Renal cortical epithelial cell (primary cell): ENCODE measurements at regions not wholly inside any gene's neighbourhood (a gene's known extent, or its start where the extent isn't known, plus 50 kb on each side); places are given as distances from the start of the nearest gene placed in this dataset.
"Not testable (repeated sequence)": the region's sequence is repeated elsewhere in the genome, so short reads cannot be mapped to it uniquely, and the experiment has no call there.

ENCODE experiments used
- DNase-seq: peaks from one replicate; pipeline ENCODE4 v3.0.0-alpha.2; 2011; ENCODE audit warnings: low read depth

DNA sequence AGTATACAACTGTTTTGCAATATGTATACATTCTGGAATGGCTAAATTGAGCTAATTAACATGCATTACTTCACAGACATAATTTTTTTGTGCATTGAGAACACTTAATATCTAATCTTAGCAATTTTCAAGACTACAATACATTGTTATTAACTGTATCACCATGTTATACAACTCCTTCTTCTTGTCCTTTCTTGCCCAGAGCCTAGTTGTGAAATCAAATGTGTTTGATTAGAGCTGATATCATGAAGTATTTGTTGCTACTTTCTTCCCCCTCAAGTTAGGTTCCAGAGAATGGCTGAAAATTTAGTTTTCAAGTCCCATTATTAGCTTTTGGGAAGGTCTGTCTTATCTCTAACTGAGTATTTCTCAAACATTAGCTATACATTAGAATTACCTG, 607.8 kb downstream of the PSAT1 start:
- no peak for DNase-seq

DNA sequence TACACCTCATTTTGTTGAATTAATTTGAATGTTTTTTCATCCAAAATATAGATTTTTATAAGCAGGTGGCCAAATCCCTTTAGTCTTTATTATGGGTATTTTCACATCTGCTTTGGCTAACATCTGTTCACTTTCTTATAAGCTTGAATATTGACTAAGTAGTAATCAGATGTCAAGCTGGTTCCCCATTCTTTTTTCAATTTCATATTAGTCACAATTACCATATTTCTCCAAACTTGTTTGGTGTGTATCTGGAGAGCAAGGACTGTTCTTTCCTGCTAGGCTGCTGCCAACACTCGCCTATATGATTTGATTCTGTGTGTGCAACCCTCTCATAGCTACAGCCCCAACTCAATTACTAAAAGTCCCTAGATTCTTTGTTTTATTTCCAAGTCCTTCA, 608.5 kb downstream of the PSAT1 start:
- DNase-seq = no peak

DNA sequence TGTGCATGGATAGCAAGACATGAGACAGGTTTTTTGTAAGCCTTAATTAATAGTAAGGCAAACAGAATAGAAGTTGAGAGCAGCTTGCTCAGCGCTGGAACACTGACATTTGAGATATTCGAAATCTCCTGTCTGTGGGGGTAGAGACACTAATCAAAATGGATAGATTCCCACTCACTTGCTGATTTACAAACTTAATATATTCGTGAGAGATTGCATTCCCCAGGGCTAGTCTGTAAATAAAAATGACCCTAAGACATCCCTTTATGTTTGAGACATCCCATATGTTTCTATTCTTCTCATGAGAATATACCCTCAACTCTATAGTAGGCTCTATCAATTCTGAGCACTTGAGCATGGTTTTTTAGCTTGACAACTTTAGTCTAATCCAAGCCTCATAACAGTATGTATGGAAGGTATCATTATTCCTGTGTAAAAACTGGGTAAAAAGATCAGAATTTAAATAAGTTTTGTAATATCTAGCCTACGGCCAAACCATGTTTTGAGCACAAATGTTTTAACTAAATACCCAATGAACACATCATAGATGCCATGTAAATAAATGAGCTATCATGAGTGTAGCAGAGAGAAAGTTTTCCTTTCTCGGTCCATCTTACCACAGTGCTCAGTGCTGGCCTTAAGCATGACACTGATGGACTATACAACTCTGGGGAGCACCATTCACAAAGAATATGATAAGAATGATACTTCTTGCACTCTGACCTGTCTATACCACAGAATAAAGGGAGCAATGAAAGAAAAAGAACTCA, 609.2 kb downstream of the PSAT1 start:
- DNase-seq = no peak

DNA sequence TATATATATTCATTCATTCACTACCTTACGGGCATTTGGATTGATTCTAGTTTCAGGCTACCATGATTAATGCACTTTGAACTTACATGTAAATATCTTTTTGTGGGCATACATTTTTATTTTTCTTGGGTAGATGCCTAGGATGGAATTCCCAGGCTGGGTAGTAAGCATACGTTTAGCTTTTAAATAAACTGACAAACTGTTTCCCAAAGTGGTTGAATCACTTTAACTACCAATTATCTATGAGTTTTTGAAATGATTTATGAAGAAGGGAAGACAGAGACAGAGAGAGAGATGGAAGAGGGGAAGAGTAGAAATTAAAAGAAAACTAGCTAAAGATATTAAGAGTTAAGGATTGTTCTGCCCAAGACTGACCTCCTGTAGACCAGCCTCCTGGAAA, 612.6 kb downstream of the PSAT1 start:
- no peak for DNase-seq

DNA sequence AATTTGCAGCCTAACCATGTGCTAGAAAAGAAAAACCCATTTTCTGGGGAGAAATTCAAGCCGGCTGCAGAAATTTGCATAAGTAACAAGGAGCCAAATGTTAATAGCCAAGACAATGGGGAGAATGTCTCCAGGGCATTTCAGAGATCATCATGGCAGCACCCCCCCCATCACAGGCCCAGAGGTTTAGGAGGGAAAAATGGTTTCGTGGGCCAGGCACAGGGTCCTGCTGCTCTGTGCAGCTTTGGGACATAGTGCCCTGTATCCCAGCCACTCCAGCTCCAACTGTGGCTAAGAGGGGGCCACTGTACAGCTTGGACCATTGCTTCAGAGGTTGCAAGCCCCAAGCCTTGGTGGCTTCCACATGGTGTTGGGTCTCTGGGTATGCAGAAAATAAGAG, 620.0 kb downstream of the PSAT1 start:
- DNase-seq = not testable (repeated sequence)

DNA sequence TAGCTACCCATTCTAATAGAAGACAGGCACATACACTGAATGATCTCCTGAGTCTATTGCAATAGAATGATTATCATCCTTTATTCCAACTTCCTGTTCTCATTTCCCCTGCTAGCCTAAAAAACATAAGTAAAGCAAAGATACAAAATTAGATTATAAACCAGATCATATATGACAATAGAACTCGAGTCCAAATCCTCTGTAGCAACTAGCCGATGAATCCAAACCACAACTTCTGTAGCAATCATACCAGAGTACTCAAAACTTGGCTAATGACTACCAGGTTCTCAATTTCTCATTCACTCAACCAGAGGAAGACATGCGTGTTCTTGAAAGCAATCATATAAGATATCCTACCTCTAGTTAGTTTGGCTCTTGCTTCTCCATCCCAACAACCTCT, 622.1 kb downstream of the PSAT1 start:
- no peak for DNase-seq

DNA sequence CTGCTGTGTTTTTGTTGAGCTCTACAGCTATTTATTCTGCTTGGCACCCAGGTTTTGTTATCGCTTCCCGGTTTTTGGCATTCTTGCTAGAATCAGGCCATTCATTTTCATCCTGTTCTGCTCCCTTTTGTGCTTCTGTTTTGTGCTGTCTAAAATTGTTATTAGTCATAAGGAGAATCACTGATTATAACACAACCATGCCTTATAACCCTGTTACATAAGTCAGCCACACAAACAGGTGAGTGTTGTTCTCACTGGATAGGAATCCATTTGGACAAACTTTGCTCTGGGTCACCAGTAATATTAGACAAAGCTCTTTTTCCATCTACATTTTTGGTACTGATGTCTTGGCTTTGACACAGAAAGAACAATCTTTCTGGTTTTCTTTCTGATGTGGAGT, 622.8 kb downstream of the PSAT1 start:
- peak; percentile 3 for DNase-seq

DNA sequence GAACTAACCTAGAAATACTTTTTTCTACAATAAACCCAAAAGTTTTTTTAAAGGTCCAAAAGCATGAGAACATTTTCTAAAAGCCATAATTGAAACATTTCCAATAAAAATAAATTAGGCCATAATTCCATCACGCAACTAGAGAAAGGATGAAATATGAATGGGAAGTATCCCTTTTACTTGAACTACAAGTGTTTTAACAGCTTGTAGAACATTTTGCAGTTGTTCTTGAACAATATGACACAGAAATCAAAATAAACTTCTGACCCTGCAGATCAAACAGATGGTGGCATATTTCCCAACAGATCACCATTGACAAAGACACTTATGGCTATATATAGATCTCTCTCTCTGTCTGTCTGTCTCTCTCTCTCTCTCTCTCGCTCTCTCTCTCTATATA, 624.4 kb downstream of the PSAT1 start:
- DNase-seq = no peak

DNA sequence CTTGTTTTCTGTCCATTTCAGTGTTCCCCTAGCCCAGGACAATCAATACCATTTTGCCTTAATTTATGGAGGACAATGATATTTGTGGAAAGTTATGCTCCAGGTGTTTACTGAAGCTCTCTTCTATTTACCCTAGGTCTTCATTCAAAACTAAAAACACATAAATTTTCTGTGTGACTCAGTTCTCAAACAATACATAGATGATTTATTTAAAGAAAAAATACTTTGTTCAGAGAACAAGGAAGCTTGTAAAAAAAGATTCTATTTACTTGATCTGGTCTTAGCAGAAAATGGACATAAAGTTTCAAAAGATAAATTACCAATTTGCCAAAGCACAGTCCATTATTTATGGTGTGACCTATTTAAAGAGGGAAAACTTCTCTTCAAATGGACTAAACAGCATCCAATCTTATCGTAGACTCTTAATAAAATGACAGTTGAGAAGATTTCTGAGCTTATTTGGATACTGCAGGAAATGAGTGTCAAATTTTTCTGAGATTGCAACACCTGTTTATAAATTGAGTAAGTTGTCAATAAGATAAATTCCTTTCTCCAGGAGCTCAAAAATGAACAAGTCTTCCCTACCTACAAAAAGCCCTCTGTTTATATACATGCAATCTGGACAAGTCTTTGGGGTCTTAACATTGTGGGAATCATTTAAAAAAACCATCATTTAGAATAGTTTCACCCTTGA, 627.2 kb downstream of the PSAT1 start:
- no peak for DNase-seq

DNA sequence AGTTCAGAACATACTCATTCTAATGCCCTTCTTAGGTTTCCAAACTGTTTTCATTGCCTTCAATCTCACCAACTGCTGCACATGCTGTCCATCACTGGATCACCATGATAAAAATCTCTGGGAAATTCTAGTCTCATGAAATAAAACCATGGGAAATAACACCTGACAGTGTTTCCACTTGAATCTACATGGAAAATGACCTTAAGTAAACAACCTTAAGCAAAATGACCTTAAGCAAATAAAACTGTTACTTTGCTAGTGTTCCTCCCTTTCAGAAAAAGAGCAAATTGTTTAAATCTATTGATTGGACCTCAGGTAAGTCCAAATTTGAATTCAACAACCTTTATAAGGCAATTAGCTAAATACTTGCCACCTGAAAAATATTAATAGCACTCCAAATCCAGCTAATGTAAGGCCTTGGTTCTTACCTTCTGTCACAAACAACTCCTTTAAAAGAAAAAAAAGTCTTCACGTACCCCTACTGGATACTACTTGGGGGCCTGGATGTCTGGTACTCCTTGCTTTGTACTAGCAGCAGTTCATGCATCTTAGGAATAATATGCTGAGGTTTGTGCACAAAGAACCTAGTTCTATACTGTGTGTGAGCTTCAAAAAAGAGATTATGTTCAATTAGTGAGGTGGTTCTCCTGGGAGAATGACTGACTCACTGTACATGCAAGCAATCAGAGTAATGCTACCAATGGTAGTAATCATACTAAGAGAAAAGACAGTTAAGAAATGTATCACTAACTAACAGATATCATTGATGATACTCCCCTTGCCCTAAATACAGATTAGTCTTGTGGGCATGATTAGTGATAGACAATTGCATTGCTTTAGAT, 630.4 kb downstream of the PSAT1 start:
- peak; percentile 4 for DNase-seq

DNA sequence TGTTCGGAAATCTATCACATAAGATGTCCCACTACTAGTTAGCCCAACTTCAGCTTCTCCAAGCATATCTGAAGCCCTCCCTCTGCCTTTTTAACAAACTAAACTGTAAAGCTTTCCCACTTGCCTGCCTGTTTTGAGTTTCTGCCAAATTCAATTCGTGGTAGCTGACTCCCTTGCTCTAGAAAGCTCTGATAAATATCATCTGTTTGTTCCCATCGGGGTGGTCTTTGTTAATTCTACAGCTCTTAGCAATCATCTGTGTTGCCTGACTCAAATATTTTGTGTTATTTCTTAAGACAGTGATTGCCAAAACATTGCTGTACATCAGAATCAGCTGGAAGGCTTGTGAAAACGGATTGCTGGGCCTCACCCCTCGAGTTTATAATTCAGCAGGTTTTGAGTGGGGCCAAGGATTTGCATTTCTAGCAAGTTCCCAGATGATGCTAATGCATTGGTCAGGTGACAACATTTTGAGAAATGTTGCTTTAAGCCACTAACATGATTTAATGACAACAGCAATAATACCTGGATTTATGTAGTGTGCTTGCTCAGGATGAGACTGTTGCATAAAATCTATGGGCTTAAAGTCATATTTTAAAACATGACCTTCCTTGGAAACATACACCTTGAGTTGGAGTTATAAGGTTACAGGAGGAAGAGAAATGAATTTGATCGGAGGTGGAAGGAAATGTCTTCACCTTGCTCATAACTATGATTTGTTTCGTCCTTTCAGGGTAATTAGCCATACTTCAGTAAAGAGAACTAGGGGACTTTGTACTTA, 631.9 kb downstream of the PSAT1 start:
- DNase-seq = no peak

DNA sequence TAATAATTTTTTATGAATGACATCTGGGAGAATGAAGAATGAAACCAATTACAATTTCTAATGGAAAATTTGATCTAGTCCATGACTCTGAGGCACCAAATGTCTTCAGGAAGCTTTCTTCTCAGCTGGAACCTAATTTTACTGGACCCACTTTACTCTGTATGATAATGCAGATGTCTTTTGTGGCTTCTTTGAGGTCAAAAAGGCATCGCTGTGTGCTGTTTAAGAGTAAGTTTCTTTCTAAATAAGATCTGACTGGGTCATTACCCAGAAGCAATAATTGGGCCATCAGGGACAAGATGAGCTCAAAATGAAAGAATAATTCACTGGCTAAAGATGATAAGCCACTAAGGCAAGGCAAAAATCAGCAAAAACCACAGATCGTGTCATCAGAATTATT, 633.4 kb downstream of the PSAT1 start:
- no peak for DNase-seq

DNA sequence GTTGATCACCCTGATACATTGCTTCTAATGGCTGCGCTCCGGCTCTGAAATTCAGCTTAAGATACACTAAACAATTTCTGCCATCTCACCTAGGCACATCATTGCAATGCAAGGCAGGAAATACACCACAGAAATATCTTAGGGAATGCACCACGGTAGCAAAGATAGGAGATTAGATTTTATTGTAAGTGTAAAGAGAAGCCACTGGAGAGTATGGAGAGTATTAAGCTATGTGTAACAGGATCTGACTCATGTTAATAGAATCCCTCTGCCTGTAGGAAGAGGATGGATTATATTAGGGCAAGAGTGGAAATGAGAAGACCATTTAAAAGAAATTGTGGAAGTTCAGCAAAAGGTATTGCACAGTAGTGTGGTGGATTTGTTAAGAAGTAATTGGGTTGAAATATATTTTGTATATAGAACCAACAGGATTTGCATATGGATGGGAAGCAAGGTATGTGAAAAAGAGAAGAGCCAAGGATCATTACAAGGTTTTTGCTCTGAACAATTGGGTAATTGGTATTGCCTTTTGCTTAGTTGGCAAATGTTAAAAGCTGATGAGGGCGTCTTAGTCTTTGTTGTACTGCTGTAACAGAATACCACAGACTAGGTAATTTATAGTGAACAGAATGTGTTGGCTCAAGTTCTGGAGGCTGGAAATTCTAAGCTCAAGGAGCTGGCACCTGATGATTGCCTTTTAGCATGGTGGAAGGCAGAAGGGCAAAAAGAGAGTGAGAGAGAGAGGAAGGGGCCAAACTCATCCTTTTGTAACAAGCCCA, 636.1 kb downstream of the PSAT1 start:
- DNase-seq = peak; percentile 80

DNA sequence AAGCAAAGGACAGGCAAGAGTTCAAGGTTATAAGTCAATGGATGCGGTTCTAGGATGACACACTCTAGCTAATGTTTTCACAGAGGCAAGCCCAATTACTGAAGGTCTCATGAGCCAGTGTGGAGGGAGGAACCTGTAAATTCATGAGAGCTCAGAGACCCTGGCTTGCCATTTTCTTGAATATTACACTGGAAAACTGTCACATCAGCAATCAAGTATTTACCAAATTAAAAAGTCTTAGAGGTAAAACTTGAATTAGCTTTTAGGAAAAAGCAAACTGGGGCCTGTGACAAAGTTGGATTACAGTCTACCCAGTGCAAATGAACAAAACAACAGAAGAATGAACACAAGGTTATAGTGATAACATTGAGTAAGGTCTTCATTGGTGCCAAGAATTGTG, 636.9 kb upstream of the TLE4 start:
- DNase-seq = no peak

DNA sequence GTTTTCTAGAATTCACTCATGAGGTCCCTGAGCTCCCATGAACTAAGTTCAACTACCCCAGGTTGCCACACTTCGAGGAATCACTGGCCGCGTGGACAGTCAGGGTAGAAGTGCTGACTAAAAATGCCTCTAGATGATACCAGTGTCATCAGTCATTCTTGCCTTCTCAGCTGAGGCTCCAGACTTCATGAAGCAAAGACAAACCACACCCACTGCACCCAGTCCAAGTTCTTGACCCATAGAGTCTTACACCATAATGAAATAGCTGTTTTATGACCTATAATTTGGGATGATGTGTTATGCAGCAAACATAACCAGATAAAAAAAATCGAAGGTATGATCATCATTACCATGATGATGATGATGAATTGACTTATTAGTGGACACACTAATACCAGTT, 632.9 kb upstream of the TLE4 start:
- DNase-seq = no peak

DNA sequence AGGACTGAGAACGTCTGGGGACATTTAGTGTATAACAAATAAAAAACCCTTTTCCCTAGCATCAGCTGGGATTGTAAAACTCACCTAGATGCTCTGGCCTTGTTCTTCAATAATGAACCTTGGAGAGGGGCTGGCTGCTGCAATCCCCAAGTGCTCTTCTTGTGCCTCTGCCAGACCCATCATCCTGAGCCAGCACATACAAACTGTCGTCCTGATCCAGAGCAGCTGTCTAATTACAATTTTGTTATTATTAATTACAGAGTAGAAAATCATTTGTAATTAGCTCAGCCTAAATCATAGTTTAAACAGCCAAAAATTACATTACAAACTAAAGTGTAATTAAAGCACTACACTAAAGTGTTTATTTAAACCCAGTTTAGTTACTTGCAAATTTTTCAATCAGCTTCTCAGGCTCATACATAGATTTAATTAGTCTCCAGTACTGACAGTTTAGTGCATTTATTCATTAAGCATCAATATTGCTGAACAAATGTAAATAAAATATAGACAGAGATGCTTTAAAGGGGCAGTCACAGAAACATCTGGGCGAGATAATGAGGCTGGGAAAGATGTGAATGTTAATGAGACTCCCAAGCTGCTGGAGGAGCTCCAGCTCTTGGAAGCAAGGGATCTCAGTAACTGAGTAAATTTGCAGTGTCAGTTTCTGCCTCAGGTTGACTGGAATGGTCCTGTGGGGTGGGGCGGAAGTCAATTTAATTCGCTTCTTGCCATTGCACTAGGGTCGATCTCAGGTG, 632.3 kb upstream of the TLE4 start:
- DNase-seq = no peak

DNA sequence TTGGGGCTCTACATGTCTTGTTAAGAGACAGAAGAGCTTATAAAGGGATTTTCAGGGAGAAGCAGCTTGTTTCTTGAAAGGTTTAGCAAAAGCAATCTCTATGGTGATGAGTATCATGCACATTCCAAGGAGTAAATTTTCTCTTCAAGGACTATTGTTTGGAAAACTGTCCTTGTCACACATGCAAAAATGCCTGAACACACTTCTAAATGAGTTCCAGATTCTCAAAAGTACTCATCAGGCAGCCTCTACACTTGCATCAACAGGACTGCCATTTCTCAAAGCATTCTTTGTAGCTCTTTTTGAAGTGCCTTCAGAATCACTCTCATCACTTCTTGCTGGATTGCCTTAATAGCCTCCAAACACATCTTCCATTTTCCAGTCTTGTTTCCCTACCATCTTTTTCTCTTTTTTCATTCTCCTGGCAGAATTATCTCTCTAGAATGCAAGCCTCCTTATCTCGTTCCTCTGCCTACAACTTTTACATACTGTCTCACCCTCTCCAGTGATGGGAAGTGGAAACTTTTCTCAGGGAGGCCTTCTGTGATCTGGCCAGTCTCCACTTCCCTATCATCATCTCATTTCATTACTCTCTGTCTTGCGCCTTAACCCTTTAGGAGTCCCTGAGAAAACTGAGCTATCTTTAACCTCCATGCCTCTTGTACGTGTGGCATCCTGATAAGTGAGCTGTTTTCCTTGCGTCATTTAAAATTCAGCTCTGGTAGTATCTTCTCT, 631.5 kb upstream of the TLE4 start:
- DNase-seq = no peak

DNA sequence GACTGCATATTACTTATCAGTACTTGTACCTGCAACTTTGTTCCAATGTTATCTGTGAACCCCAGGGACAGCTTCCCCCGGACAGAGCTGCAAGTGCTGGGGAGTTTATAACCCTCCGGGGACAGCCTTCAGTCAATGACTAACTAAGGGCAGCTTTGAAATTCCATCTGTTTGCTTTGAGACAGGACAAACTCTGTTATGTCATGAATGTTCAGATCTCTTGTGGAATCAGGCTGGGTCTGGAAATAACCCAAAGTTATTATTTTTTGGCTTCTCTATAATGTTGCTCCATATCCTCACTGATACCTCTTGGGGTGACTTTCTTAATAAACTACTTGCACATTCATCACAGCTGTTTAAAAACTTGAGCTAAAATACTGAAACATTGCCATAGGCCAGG, 617.5 kb upstream of the TLE4 start:
- peak; percentile 6 for DNase-seq

DNA sequence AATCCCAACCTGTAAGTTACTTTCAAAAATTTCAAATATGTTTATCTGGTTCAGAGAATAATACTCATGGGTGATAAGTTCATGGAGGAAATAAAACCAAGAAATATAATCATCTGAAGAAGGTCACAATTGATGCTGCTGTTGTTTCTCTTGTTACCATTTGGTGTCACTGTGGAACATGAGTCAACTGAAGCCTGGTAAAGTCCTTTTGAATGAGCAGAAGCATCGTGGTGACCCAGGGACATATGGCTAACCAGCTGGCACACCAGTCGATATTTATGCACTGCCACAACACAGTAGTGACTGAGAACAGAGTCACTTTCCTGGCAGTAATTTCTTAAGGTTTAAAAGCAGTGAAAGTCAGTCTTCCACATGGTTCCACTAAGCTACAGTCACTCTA, 612.9 kb upstream of the TLE4 start:
- DNase-seq = no peak

DNA sequence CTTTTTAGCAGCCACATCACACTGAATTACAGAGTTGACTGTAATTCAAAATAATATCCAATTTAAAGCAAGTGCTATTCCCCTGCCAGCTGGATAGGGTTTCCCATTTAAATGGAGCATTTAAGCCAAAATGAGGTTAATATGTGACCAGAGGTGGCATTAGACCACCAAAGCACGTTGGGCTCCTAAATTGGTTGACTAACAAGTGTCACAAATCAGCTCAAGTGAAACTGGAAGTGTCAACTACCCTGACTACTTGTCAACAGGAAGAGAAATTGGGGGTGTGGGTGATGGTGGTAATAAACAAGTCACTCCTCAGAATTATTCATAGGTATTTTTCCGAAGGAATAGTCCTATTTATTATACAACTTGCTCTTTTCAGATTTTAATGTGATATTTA, 609.6 kb upstream of the TLE4 start:
- DNase-seq = no peak
